HG02981 (cell line): ENCODE measurements at regions not wholly inside any gene's neighbourhood (a gene's known extent, or its start where the extent isn't known, plus 50 kb on each side); places are given as distances from the start of the nearest gene placed in this dataset.

Experiments used
- ATAC-seq: cut with Tn5 transposase; IDR thresholded peaks from one replicate; pipeline ENCODE4 v1.9.1; 2021; ENCODE audit warnings: mild to moderate bottlenecking, moderate library complexity; ENCODE audit not compliant: unreplicated experiment

GRCh38 chr4:155564880-155565279 is 101.8 kb upstream of the GUCY1A1 start:
- no peak for ATAC-seq

GRCh38 chr4:155564086-155564485 is 102.6 kb upstream of the GUCY1A1 start:
- ATAC-seq, result no peak

- ATAC-seq, result no peak
Measured at GRCh38 chr4:155559915-155560314, 106.7 kb upstream of the GUCY1A1 start.

GRCh38 chr4:155552180-155552579 is 114.5 kb upstream of the GUCY1A1 start:
- no peak for ATAC-seq

- ATAC-seq, result no peak
Measured at GRCh38 chr4:155548173-155548572, 118.5 kb upstream of the GUCY1A1 start.

GRCh38 chr4:155546451-155546850 is 120.2 kb upstream of the GUCY1A1 start:
- no peak for ATAC-seq

GRCh38 chr4:155545456-155545855 is 121.2 kb upstream of the GUCY1A1 start:
- no peak for ATAC-seq

GRCh38 chr4:155544547-155544946 is 122.1 kb upstream of the GUCY1A1 start:
- ATAC-seq, result no peak

GRCh38 chr4:155543126-155543765 is 123.4 kb upstream of the GUCY1A1 start:
- ATAC-seq, result peak; percentile 92

- ATAC-seq, result no peak
Measured at GRCh38 chr4:155542415-155542814, 124.2 kb upstream of the GUCY1A1 start.

GRCh38 chr4:155541716-155542115 is 124.9 kb upstream of the GUCY1A1 start:
- ATAC-seq, result no peak

- ATAC-seq, result no peak
Measured at GRCh38 chr4:155540698-155541097, 126.0 kb upstream of the GUCY1A1 start.

GRCh38 chr4:155539746-155540145 is 126.9 kb upstream of the GUCY1A1 start:
- ATAC-seq, result no peak

GRCh38 chr4:155535802-155536454 is 130.7 kb upstream of the GUCY1A1 start:
- ATAC-seq, result no peak

- no peak for ATAC-seq
Measured at GRCh38 chr4:155532373-155533085, 134.1 kb upstream of the GUCY1A1 start.

GRCh38 chr4:155530857-155531256 is 135.8 kb upstream of the GUCY1A1 start:
- no peak for ATAC-seq

GRCh38 chr4:155530290-155530689 is 136.4 kb upstream of the GUCY1A1 start:
- ATAC-seq, result no peak

- ATAC-seq, result no peak
Measured at GRCh38 chr4:155529716-155530115, 136.9 kb upstream of the GUCY1A1 start.

GRCh38 chr4:155529272-155529671 is 137.4 kb upstream of the GUCY1A1 start:
- no peak for ATAC-seq

GRCh38 chr4:155526452-155527169 is 140.0 kb upstream of the GUCY1A1 start:
- ATAC-seq, result no peak

- ATAC-seq, result no peak
Measured at GRCh38 chr4:155524926-155525455, 141.7 kb upstream of the GUCY1A1 start.
